ENCODE measurements at regions not wholly inside any gene's neighbourhood (a gene's known extent, or its start where the extent isn't known, plus 50 kb on each side); places are given as distances from the start of the nearest gene placed in this dataset.

DNA sequence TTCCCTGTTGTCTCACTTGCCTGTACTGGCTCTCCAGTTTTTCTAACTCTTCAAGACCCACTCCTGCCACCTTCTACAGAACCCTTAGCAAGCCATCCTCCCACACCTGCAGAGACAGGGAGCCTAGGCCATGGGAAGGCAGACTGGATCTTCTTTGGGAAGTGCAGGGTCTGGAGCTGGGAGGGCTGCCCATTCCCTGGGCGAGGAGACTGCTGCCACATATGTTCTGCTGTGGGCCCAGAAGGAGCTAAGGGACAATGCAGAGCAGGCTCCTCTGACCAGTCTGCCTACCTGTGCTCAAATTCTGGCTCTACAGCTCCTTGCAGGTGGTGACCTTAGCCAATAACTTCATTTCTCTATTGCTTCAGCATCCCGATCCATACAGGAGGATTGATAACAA is 152.1 kb upstream of the CELF4 start:
- BruUV-seq (replicated peaks) = no TSS peak
- Histone ChIP-seq H3K36me3 (ENCODE audit: control insufficient read depth, insufficient read depth, low read length) (no peaks in the 10 kb centered on the region), H3K4me1 (no peaks in the 10 kb centered on the region), H3K4me3 (ENCODE audit: low read depth, low read length) (no peak overlapping the region), H3K27me3 (replicated peaks; ENCODE audit: control insufficient read depth, insufficient read depth, low read length) (no peaks in the 10 kb centered on the region), H3K9me3 (no peaks in the 10 kb centered on the region)
- H3K4me1 Mint-ChIP-seq (ENCODE audit: low read depth, unreplicated experiment) = no peaks in the 10 kb centered on the region
- ChIA-PET CTCF (no interaction called here), POLR2A (no interaction called here)
- H3K36me3 Mint-ChIP-seq (ENCODE audit: insufficient read depth, unreplicated experiment) = no peaks in the 10 kb centered on the region
- intact Hi-C loops (cut with micrococcal nuclease; ENCODE audit: unreplicated experiment) = no loop called here
- H3K27ac Mint-ChIP-seq (ENCODE audit: unreplicated experiment) = no peak overlapping the region
- no peaks in the 10 kb centered on the region for H3K9me3 Mint-ChIP-seq (ENCODE audit: unreplicated experiment)
- TF ChIP-seq, protein P1, sequence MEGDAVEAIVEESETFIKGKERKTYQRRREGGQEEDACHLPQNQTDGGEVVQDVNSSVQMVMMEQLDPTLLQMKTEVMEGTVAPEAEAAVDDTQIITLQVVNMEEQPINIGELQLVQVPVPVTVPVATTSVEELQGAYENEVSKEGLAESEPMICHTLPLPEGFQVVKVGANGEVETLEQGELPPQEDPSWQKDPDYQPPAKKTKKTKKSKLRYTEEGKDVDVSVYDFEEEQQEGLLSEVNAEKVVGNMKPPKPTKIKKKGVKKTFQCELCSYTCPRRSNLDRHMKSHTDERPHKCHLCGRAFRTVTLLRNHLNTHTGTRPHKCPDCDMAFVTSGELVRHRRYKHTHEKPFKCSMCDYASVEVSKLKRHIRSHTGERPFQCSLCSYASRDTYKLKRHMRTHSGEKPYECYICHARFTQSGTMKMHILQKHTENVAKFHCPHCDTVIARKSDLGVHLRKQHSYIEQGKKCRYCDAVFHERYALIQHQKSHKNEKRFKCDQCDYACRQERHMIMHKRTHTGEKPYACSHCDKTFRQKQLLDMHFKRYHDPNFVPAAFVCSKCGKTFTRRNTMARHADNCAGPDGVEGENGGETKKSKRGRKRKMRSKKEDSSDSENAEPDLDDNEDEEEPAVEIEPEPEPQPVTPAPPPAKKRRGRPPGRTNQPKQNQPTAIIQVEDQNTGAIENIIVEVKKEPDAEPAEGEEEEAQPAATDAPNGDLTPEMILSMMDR (IDR thresholded peaks at IDR 0.05; ENCODE audit: insufficient read depth in 1 of 2, low read depth in 1 of 2, low read length in 1 of 2, severe bottlenecking in 1 of 2, unreplicated experiment in 1 of 2) = no peak
- H3K27me3 Mint-ChIP-seq (ENCODE audit: insufficient read depth, unreplicated experiment) = peaks cover 6% of the 10 kb centered on the region
- H3K4me3 Mint-ChIP-seq (ENCODE audit: unreplicated experiment) = no peak overlapping the region
- no peak for DNase-seq

- CTCF ChIA-PET = no interaction called here
- intact Hi-C loops (cut with micrococcal nuclease; ENCODE audit: unreplicated experiment) = no loop called here
- BruUV-seq (replicated peaks) = no TSS peak
These were observed 151.5 kb upstream of the CELF4 start for GRCh38 chr18:37717098-37717497.

DNA sequence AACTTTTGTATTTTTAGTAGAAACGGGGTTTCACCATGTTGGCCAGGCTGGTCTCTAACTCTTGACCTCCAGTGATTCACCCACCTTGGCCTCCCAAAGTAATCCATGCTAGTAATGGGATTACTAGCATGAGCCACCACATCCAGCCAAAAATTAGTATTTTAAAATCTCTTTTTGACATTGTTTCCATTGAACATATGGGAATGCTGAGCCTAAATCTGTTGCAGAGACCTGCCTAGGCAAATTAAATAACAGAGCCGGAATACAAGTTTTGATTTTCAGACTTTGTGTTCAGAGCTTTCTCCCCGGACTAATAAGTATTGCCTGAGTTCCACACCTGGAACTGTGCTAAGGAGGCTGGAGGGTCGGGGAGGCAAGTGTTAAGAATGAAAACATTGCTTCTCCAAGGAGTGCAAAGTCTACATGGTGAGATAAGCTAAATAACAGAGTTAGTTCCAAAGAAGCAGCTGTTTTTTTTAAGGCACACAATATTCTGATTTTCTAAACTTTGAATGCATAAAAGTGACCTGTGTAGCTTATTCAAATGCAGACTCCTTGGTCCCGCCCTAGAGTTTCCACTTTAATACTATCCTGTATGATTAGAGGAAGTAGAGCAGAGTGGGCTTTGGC is 150.6 kb upstream of the CELF4 start:
- intact Hi-C loops (cut with micrococcal nuclease; ENCODE audit: unreplicated experiment) = no loop called here
- Histone ChIP-seq H3K9me3 (no peaks in the 10 kb centered on the region), H3K4me3 (ENCODE audit: low read depth, low read length) (no peak overlapping the region), H3K4me1 (no peaks in the 10 kb centered on the region), H3K36me3 (ENCODE audit: control insufficient read depth, insufficient read depth, low read length) (no peaks in the 10 kb centered on the region), H3K27me3 (replicated peaks; ENCODE audit: control insufficient read depth, insufficient read depth, low read length) (no peaks in the 10 kb centered on the region)
- TF ChIP-seq, protein P1 (IDR thresholded peaks at IDR 0.05; ENCODE audit: insufficient read depth in 1 of 2, low read depth in 1 of 2, low read length in 1 of 2, severe bottlenecking in 1 of 2, unreplicated experiment in 1 of 2) = no peak
- H3K4me1 Mint-ChIP-seq (ENCODE audit: low read depth, unreplicated experiment) = no peaks in the 10 kb centered on the region
- ChIA-PET CTCF (no interaction called here), POLR2A (no interaction called here)
- H3K36me3 Mint-ChIP-seq (ENCODE audit: insufficient read depth, unreplicated experiment) = no peaks in the 10 kb centered on the region
- no TSS peak for BruUV-seq (replicated peaks)
- H3K27me3 Mint-ChIP-seq (ENCODE audit: insufficient read depth, unreplicated experiment) = peaks cover 6% of the 10 kb centered on the region
- no peak overlapping the region for H3K4me3 Mint-ChIP-seq (ENCODE audit: unreplicated experiment)
- no peak for DNase-seq
- no peak overlapping the region for H3K27ac Mint-ChIP-seq (ENCODE audit: unreplicated experiment)
- H3K9me3 Mint-ChIP-seq (ENCODE audit: unreplicated experiment) = no peaks in the 10 kb centered on the region

More at GRCh38 chr18:37717098-37717497, 151.5 kb upstream of the CELF4 start:
- H3K9me3 ChIP-seq = no peaks in the 10 kb centered on the region
- no peaks in the 10 kb centered on the region for H3K36me3 ChIP-seq (ENCODE audit: control insufficient read depth, insufficient read depth, low read length)
- no peaks in the 10 kb centered on the region for H3K36me3 Mint-ChIP-seq (ENCODE audit: insufficient read depth, unreplicated experiment)
- DNase-seq = no peak
- H3K4me1 ChIP-seq = no peaks in the 10 kb centered on the region
- H3K4me3 ChIP-seq (ENCODE audit: low read depth, low read length) = no peak overlapping the region
- no peaks in the 10 kb centered on the region for H3K4me1 Mint-ChIP-seq (ENCODE audit: low read depth, unreplicated experiment)
- no peak overlapping the region for H3K4me3 Mint-ChIP-seq (ENCODE audit: unreplicated experiment)
- H3K9me3 Mint-ChIP-seq (ENCODE audit: unreplicated experiment) = no peaks in the 10 kb centered on the region
- H3K27ac Mint-ChIP-seq (ENCODE audit: unreplicated experiment) = no peak overlapping the region
- peaks cover 6% of the 10 kb centered on the region for H3K27me3 Mint-ChIP-seq (ENCODE audit: insufficient read depth, unreplicated experiment)
- TF ChIP-seq, protein P1 (IDR thresholded peaks at IDR 0.05; ENCODE audit: insufficient read depth in 1 of 2, low read depth in 1 of 2, low read length in 1 of 2, severe bottlenecking in 1 of 2, unreplicated experiment in 1 of 2) = no peak
- H3K27me3 ChIP-seq (replicated peaks; ENCODE audit: control insufficient read depth, insufficient read depth, low read length) = no peaks in the 10 kb centered on the region
- POLR2A ChIA-PET = no interaction called here

All from Caco-2 (cell line).